ENCODE measurements at regions not wholly inside any gene's neighbourhood (a gene's known extent, or its start where the extent isn't known, plus 50 kb on each side); places are given as distances from the start of the nearest gene placed in this dataset.

GRCh38 chr4:179007755-179008154 lies 1565.5 kb upstream of the AGA start:
- TF ChIP-seq, protein P1, sequence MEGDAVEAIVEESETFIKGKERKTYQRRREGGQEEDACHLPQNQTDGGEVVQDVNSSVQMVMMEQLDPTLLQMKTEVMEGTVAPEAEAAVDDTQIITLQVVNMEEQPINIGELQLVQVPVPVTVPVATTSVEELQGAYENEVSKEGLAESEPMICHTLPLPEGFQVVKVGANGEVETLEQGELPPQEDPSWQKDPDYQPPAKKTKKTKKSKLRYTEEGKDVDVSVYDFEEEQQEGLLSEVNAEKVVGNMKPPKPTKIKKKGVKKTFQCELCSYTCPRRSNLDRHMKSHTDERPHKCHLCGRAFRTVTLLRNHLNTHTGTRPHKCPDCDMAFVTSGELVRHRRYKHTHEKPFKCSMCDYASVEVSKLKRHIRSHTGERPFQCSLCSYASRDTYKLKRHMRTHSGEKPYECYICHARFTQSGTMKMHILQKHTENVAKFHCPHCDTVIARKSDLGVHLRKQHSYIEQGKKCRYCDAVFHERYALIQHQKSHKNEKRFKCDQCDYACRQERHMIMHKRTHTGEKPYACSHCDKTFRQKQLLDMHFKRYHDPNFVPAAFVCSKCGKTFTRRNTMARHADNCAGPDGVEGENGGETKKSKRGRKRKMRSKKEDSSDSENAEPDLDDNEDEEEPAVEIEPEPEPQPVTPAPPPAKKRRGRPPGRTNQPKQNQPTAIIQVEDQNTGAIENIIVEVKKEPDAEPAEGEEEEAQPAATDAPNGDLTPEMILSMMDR (IDR thresholded peaks at IDR 0.05; ENCODE audit: borderline replicate concordance, extremely low read depth, low read length, poor library complexity, severe bottlenecking), result no peak
- TF ChIP-seq EZH2 (IDR thresholded peaks at IDR 0.05; ENCODE audit: borderline replicate concordance, low read depth, low read length, severe bottlenecking), result no peak
